ENCODE measurements at regions not wholly inside any gene's neighbourhood (a gene's known extent, or its start where the extent isn't known, plus 50 kb on each side); places are given as distances from the start of the nearest gene placed in this dataset.

- TF ChIP-seq POLR2AphosphoS5 (IDR thresholded peaks at IDR 0.05; ENCODE audit: low read depth, low read length) (no peak), POLR2A (IDR thresholded peaks at IDR 0.05; ENCODE audit: low read depth, low read length) (no peak)
Observed at GRCh38 chr10:8401531-8401930, 347.0 kb downstream of the GATA3 start.
